IPS DF 6.9 (cell line): ENCODE measurements at regions not wholly inside any gene's neighbourhood (a gene's known extent, or its start where the extent isn't known, plus 50 kb on each side); places are given as distances from the start of the nearest gene placed in this dataset.
"Not testable (repeated sequence)": the region's sequence is repeated elsewhere in the genome, so short reads cannot be mapped to it uniquely, and the experiment has no call there.

Source experiments
- DNase-seq: peaks from one replicate; pipeline ENCODE4 v3.0.0-alpha.2; 2013; ENCODE audit warnings: low read depth, low spot score
- H3K27ac ChIP-seq: one replicate; pipeline ENCODE4 v1.5.1; 2013; ENCODE audit warnings: low read length, control low read depth
- H3K27me3 ChIP-seq: 2 replicates; pipeline ENCODE4 v1.6.1; 2013; ENCODE audit warnings: mild to moderate bottlenecking, low read length; ENCODE audit not compliant: control insufficient read depth, insufficient read depth
- H3K36me3 ChIP-seq: 2 replicates; pipeline ENCODE4 v1.6.1; 2013; ENCODE audit warnings: low read length; ENCODE audit not compliant: control insufficient read depth, insufficient read depth
- H3K4me1 ChIP-seq: 2 replicates; pipeline ENCODE4 v1.6.1; 2013; ENCODE audit warnings: low read length; ENCODE audit not compliant: control insufficient read depth, insufficient read depth
- H3K4me3 ChIP-seq: 2 replicates; pipeline ENCODE4 v1.5.1; 2013; ENCODE audit warnings: mild to moderate bottlenecking, low read length
- H3K9me3 ChIP-seq: 2 replicates; pipeline ENCODE4 v1.6.1; 2013; ENCODE audit warnings: low read length, inconsistent platforms; ENCODE audit not compliant: control insufficient read depth, insufficient read depth
- WGBS: extraction: QIAGEN DNeasy Blood & Tissue Kit; methylation state at CpG from one replicate; pipeline ENCODE4 v1.1.7; 2013; ENCODE audit warnings: mixed read lengths, missing lambda C conversion rate; ENCODE audit not compliant: insufficient read length, insufficient coverage; 5-methylcytosine and 5-hydroxymethylcytosine counted together

GRCh38 chr10:61272781-61273180 is 180.4 kb downstream of the TMEM26 start:
- Histone ChIP-seq H3K27ac (no peak overlapping the region), H3K36me3 (no peaks in the 10 kb centered on the region), H3K4me1 (no peaks in the 10 kb centered on the region), H3K27me3 (no peaks in the 10 kb centered on the region), H3K4me3 (no peak overlapping the region), H3K9me3 (no peaks in the 10 kb centered on the region)
- DNase-seq: no peak

GRCh38 chr10:61271127-61271780 is 181.9 kb downstream of the TMEM26 start:
- H3K4me1 ChIP-seq: no peaks in the 10 kb centered on the region
- H3K27me3 ChIP-seq: no peaks in the 10 kb centered on the region
- H3K36me3 ChIP-seq: no peaks in the 10 kb centered on the region
- no CpG with 5 or more reads among the region's 3 CpGs for WGBS
- H3K9me3 ChIP-seq: no peaks in the 10 kb centered on the region
- no peak overlapping the region for H3K27ac ChIP-seq
- H3K4me3 ChIP-seq: no peak overlapping the region
- no peak for DNase-seq

- H3K27me3 ChIP-seq: no peaks in the 10 kb centered on the region
- no CpG with 5 or more reads among the region's 1 CpG for WGBS
- no peaks in the 10 kb centered on the region for H3K4me1 ChIP-seq
- no peak for DNase-seq
- H3K9me3 ChIP-seq: no peaks in the 10 kb centered on the region
- no peaks in the 10 kb centered on the region for H3K36me3 ChIP-seq
- H3K27ac ChIP-seq: no peak overlapping the region
- no peak overlapping the region for H3K4me3 ChIP-seq
Measured at GRCh38 chr10:61263518-61263917, 189.7 kb downstream of the TMEM26 start.

GRCh38 chr10:61262486-61263261 is 190.5 kb downstream of the TMEM26 start:
- H3K27ac ChIP-seq: no peak overlapping the region
- no peaks in the 10 kb centered on the region for H3K27me3 ChIP-seq
- H3K9me3 ChIP-seq: no peaks in the 10 kb centered on the region
- H3K4me3 ChIP-seq: no peak overlapping the region
- WGBS: no CpG with 5 or more reads among the region's 3 CpGs
- H3K36me3 ChIP-seq: no peaks in the 10 kb centered on the region
- no peaks in the 10 kb centered on the region for H3K4me1 ChIP-seq
- no peak for DNase-seq

- Histone ChIP-seq H3K36me3 (no peaks in the 10 kb centered on the region), H3K27ac (no peak overlapping the region), H3K4me3 (no peak overlapping the region), H3K4me1 (no peaks in the 10 kb centered on the region), H3K27me3 (no peaks in the 10 kb centered on the region), H3K9me3 (no peaks in the 10 kb centered on the region)
- DNase-seq: no peak
Measured at GRCh38 chr10:61257956-61258496, 195.2 kb downstream of the TMEM26 start.

GRCh38 chr10:61257136-61257535 is 196.0 kb downstream of the TMEM26 start:
- Histone ChIP-seq H3K27ac (no peak overlapping the region), H3K4me1 (no peaks in the 10 kb centered on the region), H3K36me3 (no peaks in the 10 kb centered on the region), H3K27me3 (no peaks in the 10 kb centered on the region), H3K4me3 (no peak overlapping the region), H3K9me3 (no peaks in the 10 kb centered on the region)
- no CpG with 5 or more reads among the region's 6 CpGs for WGBS
- no peak for DNase-seq

GRCh38 chr10:61252326-61252725 is 200.9 kb downstream of the TMEM26 start:
- H3K4me3 ChIP-seq, H3K27ac ChIP-seq, H3K27me3 ChIP-seq, H3K36me3 ChIP-seq, H3K9me3 ChIP-seq, DNase-seq, H3K4me1 ChIP-seq: not testable (repeated sequence)
- no CpG with 5 or more reads among the region's 1 CpG for WGBS

- DNase-seq: no peak
- Histone ChIP-seq H3K4me1 (no peaks in the 10 kb centered on the region), H3K9me3 (no peaks in the 10 kb centered on the region), H3K27me3 (no peaks in the 10 kb centered on the region), H3K27ac (no peak overlapping the region), H3K36me3 (no peaks in the 10 kb centered on the region), H3K4me3 (no peak overlapping the region)
- WGBS: no CpG with 5 or more reads among the region's 1 CpG
Measured at GRCh38 chr10:61251089-61251488, 202.1 kb downstream of the TMEM26 start.

GRCh38 chr10:61250131-61250530 is 203.1 kb downstream of the TMEM26 start:
- Histone ChIP-seq H3K27ac (no peak overlapping the region), H3K4me3 (no peak overlapping the region), H3K9me3 (no peaks in the 10 kb centered on the region), H3K4me1 (no peaks in the 10 kb centered on the region), H3K36me3 (no peaks in the 10 kb centered on the region), H3K27me3 (no peaks in the 10 kb centered on the region)
- no peak for DNase-seq
- no CpG with 5 or more reads among the region's 2 CpGs for WGBS

- Histone ChIP-seq H3K36me3 (no peaks in the 10 kb centered on the region), H3K9me3 (no peaks in the 10 kb centered on the region), H3K27me3 (no peaks in the 10 kb centered on the region), H3K4me1 (no peaks in the 10 kb centered on the region), H3K4me3 (no peak overlapping the region), H3K27ac (no peak overlapping the region)
- no peak for DNase-seq
Measured at GRCh38 chr10:61248013-61248412, 205.2 kb downstream of the TMEM26 start.

- DNase-seq: no peak
- H3K4me3 ChIP-seq: no peak overlapping the region
- no peaks in the 10 kb centered on the region for H3K4me1 ChIP-seq
- no peak overlapping the region for H3K27ac ChIP-seq
- no peaks in the 10 kb centered on the region for H3K27me3 ChIP-seq
- no peaks in the 10 kb centered on the region for H3K36me3 ChIP-seq
- no peaks in the 10 kb centered on the region for H3K9me3 ChIP-seq
Measured at GRCh38 chr10:61244261-61244775, 208.9 kb downstream of the TMEM26 start.
